ENCODE measurements at regions not wholly inside any gene's neighbourhood (a gene's known extent, or its start where the extent isn't known, plus 50 kb on each side); places are given as distances from the start of the nearest gene placed in this dataset.

GRCh38 chr5:142453932-142454331 is 129.1 kb upstream of the SPRY4 start:
- ATAC-seq = no peak
- TF ChIP-seq ZFP3 (CRISPR knock-in tag; IDR thresholded peaks at IDR 0.05) (no peak), BACH2 (CRISPR knock-in tag; IDR thresholded peaks at IDR 0.05; ENCODE audit: borderline replicate concordance) (no peak), ZNF565 (CRISPR knock-in tag; conservative IDR thresholded peaks at IDR 0.05; ENCODE audit: low read depth) (no peak), ZFP30 (CRISPR knock-in tag; IDR thresholded peaks at IDR 0.05) (no peak), ZNF70 (CRISPR knock-in tag; IDR thresholded peaks at IDR 0.05) (no peak), GLIS3 (CRISPR knock-in tag; IDR thresholded peaks at IDR 0.05) (no peak), PPARA (CRISPR knock-in tag; IDR thresholded peaks at IDR 0.05; ENCODE audit: borderline replicate concordance) (no peak), ZC3H10 (CRISPR knock-in tag; IDR thresholded peaks at IDR 0.05) (no peak), ISL1 (CRISPR knock-in tag; IDR thresholded peaks at IDR 0.05) (no peak)

GRCh38 chr5:142450419-142450818 is 125.6 kb upstream of the SPRY4 start:
- ATAC-seq = no peak
- TF ChIP-seq CSDC2 (CRISPR knock-in tag; IDR thresholded peaks at IDR 0.05) (no peak), BACH2 (CRISPR knock-in tag; IDR thresholded peaks at IDR 0.05; ENCODE audit: borderline replicate concordance) (no peak), TSHZ2 (CRISPR knock-in tag; IDR thresholded peaks at IDR 0.05) (no peak), ZNF565 (CRISPR knock-in tag; conservative IDR thresholded peaks at IDR 0.05; ENCODE audit: low read depth) (no peak), ZFP30 (CRISPR knock-in tag; IDR thresholded peaks at IDR 0.05) (no peak), ARNTL (CRISPR knock-in tag; IDR thresholded peaks at IDR 0.05; ENCODE audit: borderline replicate concordance, low read depth) (no peak), PATZ1 (CRISPR knock-in tag; IDR thresholded peaks at IDR 0.05; ENCODE audit: borderline replicate concordance) (no peak), PPARA (CRISPR knock-in tag; IDR thresholded peaks at IDR 0.05; ENCODE audit: borderline replicate concordance) (no peak), OSR1 (CRISPR knock-in tag; IDR thresholded peaks at IDR 0.05) (no peak), GLIS3 (CRISPR knock-in tag; IDR thresholded peaks at IDR 0.05) (no peak), TCF4 (CRISPR knock-in tag; IDR thresholded peaks at IDR 0.05; ENCODE audit: borderline replicate concordance) (no peak), POU6F1 (CRISPR knock-in tag; IDR thresholded peaks at IDR 0.05; ENCODE audit: borderline replicate concordance, low read depth) (no peak), CSRNP3 (CRISPR knock-in tag; IDR thresholded peaks at IDR 0.05) (no peak)

- ATAC-seq = no peak
- TF ChIP-seq CREB5 (CRISPR knock-in tag; IDR thresholded peaks at IDR 0.05; ENCODE audit: low read depth) (no peak), ISL1 (CRISPR knock-in tag; IDR thresholded peaks at IDR 0.05) (no peak), SNAI2 (CRISPR knock-in tag; IDR thresholded peaks at IDR 0.05) (no peak), POU6F1 (CRISPR knock-in tag; IDR thresholded peaks at IDR 0.05; ENCODE audit: borderline replicate concordance, low read depth) (no peak), ZNF565 (CRISPR knock-in tag; conservative IDR thresholded peaks at IDR 0.05; ENCODE audit: low read depth) (no peak), ARNTL (CRISPR knock-in tag; IDR thresholded peaks at IDR 0.05; ENCODE audit: borderline replicate concordance, low read depth) (no peak), ZNF8 (CRISPR knock-in tag; IDR thresholded peaks at IDR 0.05) (no peak), GLIS3 (CRISPR knock-in tag; IDR thresholded peaks at IDR 0.05) (no peak), PPARA (CRISPR knock-in tag; IDR thresholded peaks at IDR 0.05; ENCODE audit: borderline replicate concordance) (no peak), TCF4 (CRISPR knock-in tag; IDR thresholded peaks at IDR 0.05; ENCODE audit: borderline replicate concordance) (no peak), ZC3H10 (CRISPR knock-in tag; IDR thresholded peaks at IDR 0.05) (no peak), CSRNP3 (CRISPR knock-in tag; IDR thresholded peaks at IDR 0.05) (no peak), BACH2 (CRISPR knock-in tag; IDR thresholded peaks at IDR 0.05; ENCODE audit: borderline replicate concordance) (no peak), PATZ1 (CRISPR knock-in tag; IDR thresholded peaks at IDR 0.05; ENCODE audit: borderline replicate concordance) (no peak), CSDC2 (CRISPR knock-in tag; IDR thresholded peaks at IDR 0.05) (no peak), ZNF70 (CRISPR knock-in tag; IDR thresholded peaks at IDR 0.05) (no peak)
Measured at GRCh38 chr5:142447887-142448286, 123.1 kb upstream of the SPRY4 start.

All from SK-N-SH treated with all-trans-retinoic acid at 6 μM for 48 hours (cell line).